ENCODE measurements at regions not wholly inside any gene's neighbourhood (a gene's known extent, or its start where the extent isn't known, plus 50 kb on each side); places are given as distances from the start of the nearest gene placed in this dataset.
"Not testable (repeated sequence)": the region's sequence is repeated elsewhere in the genome, so short reads cannot be mapped to it uniquely, and the experiment has no call there.

DNA sequence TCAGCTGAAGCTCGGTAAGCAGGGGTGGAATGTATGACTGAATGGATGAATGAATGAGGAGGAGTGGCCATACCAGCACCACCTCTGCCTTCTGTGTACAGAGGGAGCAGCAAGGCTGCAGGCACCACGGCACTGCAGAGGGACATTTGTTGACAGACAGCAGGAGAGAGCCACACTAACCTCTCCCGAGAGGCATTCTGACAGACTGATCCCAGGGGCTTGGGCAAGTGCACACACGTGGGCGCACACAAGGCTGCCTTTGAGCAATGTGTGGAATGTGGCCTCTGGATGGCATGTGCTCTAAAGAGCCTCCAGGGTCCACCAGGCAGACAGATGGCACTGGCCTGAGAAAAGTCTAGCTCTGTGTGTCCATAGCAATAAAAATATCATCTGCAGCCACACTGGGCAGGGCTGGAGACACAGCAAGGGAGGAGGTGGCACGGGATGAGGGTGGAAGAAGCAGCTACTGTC, 111.8 kb downstream of the ACTL7B start:
- in situ Hi-C loops (cut with HindIII; ENCODE audit: low pct_unique_long_range_greater_than_20kb, low sequenced_read_pairs), result no loop called here

DNA sequence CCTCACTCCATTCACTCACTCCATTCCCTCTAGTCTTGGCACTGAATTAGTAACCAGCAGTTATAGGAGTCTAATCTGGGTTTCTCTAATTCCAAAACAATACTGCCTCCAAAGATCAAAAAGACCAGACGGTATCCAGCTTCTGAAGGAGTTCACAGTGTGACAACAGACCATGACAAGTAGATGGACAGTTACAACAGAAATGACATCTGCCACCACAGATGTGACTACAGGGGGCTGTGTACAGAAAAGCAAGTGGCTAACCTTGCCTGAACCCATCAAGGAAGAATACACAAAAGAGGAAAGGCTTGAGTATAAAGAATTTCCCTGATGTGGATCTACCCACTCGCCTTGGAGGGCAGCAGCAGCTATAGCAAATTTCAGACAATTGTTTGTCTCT, 112.4 kb downstream of the ACTL7B start:
- in situ Hi-C loops (cut with HindIII; ENCODE audit: low pct_unique_long_range_greater_than_20kb, low sequenced_read_pairs), result no loop called here

More for the DNA sequence above, 111.8 kb downstream of the ACTL7B start:
- DNase-seq (ENCODE audit: low read depth), result peak; percentile 97

DNA sequence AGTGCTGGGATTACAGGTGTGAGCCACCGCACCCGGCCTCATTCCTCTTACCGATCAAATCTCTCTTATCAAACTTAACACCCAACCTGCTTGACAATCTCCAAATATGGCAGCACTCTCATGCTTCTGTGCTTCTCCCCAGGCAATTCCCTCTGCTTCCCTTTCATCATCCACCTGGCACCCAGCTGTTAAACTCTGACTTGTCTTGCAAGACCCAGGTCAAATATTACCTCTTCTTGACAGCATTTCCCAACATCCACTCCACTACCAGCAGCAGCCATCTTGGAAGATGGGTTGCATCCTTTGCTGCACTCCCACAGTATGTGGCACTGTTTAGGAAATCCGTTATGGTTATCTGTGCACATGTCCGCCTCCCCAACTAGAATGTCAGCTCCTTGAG, 113.6 kb downstream of the ACTL7B start:
- no peak for DNase-seq (ENCODE audit: low read depth)
- in situ Hi-C loops (cut with HindIII; ENCODE audit: low pct_unique_long_range_greater_than_20kb, low sequenced_read_pairs), result no loop called here

More for the DNA sequence above, 112.4 kb downstream of the ACTL7B start:
- DNase-seq (ENCODE audit: low read depth), result no peak

DNA sequence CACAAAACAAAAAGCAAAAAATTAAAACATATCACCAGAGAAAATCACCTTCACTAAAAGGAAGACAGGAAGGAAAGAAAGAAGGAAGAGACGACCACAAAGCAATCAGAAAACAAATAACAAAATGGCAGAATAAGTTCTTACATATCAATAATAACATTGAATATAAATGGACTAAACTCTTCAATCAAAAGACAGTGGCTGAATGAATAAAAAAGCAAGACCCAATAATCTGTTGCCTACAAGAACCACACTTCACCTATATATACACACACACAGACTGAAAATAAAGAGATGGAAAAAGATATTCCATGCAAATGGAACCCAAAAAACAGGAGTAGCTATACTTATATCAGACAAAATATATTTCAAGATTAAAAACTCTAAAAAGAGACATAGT, 124.5 kb downstream of the ACTL7B start:
- in situ Hi-C loops (cut with HindIII; ENCODE audit: low pct_unique_long_range_greater_than_20kb, low sequenced_read_pairs); DNase-seq (ENCODE audit: low read depth): not testable (repeated sequence)

DNA sequence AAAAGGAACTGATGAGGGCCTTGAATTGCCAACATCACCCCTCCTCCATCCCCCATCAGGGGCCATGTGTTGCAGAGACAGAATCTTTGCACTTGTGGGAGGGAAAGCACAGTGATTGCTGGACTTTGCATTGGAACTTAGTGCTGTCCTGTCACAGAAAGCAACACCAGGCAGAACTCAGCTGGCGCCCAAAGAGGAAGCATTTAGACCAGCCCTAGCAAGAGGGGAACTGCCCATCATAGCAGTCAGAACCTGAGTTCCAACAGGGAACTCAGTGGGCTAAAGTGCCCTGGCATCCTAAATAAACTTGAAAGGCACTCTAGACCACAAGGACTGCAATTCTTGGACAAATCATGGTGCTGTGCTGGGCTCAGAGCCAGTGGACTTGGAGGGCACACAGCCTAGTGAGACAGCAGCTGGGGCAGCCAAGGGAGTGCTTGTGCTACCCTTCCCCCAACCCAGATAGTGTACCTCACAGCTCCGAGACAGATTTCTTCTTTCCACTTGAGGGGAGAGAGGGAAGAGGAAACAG, 128.1 kb downstream of the ACTL7B start:
- in situ Hi-C loops (cut with HindIII; ENCODE audit: low pct_unique_long_range_greater_than_20kb, low sequenced_read_pairs), result no loop called here
- no peak for DNase-seq (ENCODE audit: low read depth)

DNA sequence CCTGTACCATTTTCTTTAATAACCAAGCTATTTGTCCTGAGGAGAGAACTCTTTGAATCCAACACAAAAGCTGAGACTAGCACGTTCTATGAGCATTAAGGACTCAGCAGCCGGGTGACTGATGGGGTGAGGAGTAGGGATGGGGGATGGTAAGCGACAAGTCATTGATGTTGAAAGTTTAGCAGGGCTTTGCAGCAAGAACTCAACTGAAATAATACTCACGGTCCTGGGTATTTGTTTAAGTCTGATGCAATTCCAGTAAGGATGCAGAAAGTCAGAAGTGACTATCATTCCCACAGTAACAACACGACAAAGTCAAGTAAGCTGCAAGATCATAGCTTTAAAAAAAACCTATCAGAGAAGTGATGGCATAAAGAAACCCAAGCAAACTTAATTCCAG, 131.1 kb downstream of the ACTL7B start:
- DNase-seq (ENCODE audit: low read depth), result no peak
- in situ Hi-C loops (cut with HindIII; ENCODE audit: low pct_unique_long_range_greater_than_20kb, low sequenced_read_pairs), result no loop called here

DNA sequence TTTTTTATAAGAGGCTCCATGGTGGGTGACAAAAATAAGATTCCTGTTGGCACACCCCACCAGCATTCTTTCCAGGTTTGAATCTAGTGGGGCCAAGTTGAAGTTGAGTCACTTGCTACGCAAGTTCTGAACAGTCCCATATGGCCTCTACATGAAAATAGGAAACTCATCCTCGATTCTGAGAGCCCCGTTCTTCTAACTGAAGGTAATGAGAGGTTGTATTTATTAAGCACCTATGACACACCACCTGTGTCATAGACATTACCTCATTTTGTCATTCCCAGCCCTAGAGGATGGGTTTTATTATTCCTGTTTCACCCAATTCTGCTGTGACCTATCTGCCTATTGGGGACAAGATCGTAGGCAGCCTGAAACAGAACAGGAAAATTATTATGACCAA, 131.7 kb downstream of the ACTL7B start:
- in situ Hi-C loops (cut with HindIII; ENCODE audit: low pct_unique_long_range_greater_than_20kb, low sequenced_read_pairs), result no loop called here
- no peak for DNase-seq (ENCODE audit: low read depth)

DNA sequence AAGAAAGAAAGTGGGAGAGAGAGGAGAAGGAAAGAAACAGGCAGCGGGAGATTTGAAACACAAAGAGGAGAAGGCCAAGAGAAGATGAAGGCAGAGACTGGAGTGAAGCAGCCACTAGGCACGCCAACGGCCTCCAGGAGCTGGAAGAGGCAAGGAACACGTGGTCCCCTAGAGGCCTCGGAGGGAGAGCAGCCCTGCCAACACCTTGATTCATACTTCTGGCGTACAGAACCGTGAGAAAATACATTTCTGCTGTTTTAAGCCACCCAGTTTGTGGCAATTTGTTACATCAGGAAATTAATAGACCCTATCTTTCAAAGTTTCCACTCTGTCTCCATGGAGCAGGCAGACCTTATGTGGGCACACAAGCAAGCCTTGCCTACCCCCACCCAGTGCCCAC, 133.4 kb downstream of the ACTL7B start:
- DNase-seq (ENCODE audit: low read depth), result no peak
- in situ Hi-C loops (cut with HindIII; ENCODE audit: low pct_unique_long_range_greater_than_20kb, low sequenced_read_pairs), result no loop called here

DNA sequence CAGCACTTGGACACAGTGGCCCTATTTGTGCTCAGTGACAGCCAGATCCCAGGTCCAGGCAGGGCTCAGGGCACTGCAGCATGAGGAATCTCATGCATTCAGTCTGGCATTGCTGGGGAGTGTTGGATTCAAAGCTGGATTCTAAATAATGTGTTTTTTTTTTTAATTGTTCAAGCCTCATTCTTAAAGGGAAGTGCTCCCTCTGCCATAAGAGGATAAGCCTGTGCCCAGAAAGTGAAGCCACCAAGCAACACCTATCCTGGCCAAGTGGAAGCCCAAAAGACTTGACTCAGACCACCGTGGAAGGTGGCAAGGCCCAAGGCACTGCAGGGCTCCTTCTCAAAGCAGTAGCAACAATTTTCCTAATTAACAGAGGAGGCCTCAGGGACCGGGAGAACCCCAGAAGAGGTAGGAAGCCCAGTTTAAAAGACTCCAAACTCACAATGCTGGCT, 135.6 kb downstream of the ACTL7B start:
- in situ Hi-C loops (cut with HindIII; ENCODE audit: low pct_unique_long_range_greater_than_20kb, low sequenced_read_pairs), result no loop called here
- no peak for DNase-seq (ENCODE audit: low read depth)

DNA sequence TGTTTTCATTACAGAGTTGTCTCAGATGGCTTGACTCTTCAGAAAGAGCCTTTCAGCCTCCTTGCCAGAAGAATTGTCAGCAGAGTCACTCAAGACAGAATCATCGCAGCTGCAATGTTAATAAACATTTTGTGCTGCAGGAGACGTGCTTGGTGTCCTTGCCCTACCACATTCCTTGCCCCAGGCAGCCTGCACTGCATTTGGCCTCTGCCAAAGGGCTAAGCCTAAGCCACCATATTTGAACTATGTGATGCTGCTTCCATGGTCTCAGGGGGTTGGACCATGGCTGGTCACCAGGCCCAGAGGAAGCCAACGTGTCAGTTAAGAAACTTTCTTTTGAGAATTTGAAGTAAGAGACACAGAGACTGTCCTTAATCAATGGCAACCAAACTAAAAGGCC, 145.4 kb downstream of the ACTL7B start:
- DNase-seq (ENCODE audit: low read depth), result no peak

DNA sequence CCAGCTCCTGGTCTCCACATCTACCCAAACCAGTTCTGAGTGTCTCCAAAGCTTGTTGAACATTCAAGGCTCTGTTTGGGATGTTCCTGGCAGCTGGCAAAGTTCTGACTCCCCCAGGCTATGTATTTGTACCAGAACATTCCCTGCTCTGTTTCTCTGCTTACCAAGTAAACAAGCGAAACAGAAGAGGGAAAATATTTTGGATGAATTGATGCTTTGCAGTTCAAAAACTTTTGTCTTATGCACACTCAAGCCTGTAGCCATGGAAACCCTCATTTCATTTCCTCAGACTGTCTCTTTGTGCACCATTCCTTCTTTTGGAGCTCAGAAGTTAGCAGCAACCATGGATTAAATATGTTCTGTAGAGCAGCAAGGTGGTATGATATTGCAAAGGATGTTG, 145.8 kb downstream of the ACTL7B start:
- no peak for DNase-seq (ENCODE audit: low read depth)
- in situ Hi-C loops (cut with HindIII; ENCODE audit: low pct_unique_long_range_greater_than_20kb, low sequenced_read_pairs), result no loop called here

More for the DNA sequence above, 145.4 kb downstream of the ACTL7B start:
- in situ Hi-C loops (cut with HindIII; ENCODE audit: low pct_unique_long_range_greater_than_20kb, low sequenced_read_pairs), result no loop called here

DNA sequence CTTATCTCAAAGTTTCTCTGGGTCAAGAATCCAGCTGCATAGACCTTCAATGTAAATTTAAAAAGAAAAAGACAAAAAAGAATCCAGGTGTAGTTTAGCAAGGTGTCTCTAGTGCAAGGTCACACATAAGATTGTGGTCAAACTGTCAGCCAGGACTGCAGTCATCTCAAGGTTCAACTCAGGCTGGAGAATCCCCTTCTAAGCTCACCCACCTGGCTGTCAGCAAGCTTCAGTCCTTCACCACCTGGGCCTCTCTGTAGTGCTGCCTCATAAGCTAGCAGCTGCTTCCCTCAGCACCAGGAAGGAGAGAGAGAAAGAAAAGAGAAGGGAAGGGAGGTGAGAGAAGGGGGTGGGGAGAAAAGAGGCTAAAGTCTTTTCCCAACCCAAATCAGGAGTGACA, 146.7 kb downstream of the ACTL7B start:
- DNase-seq (ENCODE audit: low read depth), result no peak
- in situ Hi-C loops (cut with HindIII; ENCODE audit: low pct_unique_long_range_greater_than_20kb, low sequenced_read_pairs), result no loop called here

DNA sequence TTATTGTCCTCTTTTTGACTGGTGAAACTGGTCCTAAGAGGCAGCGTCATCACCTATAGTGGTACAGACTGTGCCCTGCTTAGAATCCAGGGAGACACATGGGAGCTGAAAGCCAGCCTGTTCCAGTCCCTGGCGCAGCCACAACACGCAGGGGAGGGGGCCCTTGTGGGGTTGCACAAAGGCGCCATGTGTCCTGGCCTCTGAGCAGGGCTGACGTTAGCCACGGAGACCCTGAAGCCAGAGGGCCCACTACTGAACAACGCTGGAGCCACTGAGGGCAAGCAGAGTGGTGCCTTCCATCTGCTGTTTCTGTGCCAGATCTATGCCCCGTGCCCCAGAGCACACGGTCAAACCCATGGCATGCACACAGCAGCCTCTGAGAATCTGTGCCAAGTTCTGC, 147.3 kb downstream of the ACTL7B start:
- in situ Hi-C loops (cut with HindIII; ENCODE audit: low pct_unique_long_range_greater_than_20kb, low sequenced_read_pairs), result no loop called here
- DNase-seq (ENCODE audit: low read depth), result no peak

DNA sequence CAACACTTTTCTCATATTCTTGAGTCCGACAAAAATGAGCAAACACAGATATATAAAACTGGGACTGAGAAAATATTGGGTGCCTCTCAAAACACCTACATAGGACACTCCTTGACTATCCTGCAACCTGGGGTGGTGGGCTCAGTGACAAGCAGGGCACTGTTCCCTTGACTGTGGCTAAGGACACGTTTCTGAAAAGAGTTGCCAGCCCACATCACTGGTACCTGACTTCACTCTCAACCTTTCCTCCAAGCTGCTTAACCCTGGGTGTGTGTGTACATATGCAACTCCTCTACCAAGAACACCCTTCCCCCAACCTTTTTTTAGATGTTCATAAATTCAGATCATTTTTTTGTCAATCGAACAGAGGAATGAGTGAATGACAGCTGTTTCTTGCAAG, 148.7 kb downstream of the ACTL7B start:
- no peak for DNase-seq (ENCODE audit: low read depth)
- in situ Hi-C loops (cut with HindIII; ENCODE audit: low pct_unique_long_range_greater_than_20kb, low sequenced_read_pairs), result no loop called here

DNA sequence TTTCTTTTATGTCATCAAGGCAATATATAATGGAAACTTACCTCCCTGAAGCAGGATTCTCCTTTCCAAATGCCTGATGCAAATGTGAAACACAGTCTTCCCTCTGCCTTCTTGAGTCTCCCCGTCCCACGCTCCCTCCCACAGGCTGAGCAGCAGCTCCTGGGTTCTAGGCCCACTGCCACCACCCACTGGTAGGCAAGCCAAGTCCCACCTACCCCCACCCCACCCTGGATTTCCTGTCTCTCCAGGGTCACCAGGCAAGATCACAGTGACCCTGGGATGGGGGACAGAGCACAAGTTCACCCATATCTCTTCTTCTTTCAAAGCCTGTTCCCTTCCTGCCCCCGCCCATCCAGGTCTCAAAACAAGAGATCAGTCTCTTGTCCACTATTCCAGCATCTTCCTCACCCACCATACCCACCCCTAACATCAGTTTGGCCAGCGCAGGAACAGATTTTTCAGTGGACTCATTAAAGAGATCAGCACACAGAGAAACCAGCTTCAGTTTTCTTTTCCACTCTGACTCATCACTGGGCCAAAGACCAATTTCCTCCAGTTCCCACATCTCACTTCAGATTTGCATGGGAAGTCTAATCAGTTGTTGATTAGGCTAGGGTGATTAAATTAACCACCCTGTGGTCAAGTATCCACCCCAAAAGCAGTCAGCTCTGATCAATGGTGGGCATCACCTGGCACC, 151.5 kb downstream of the ACTL7B start:
- no peak for DNase-seq (ENCODE audit: low read depth)
- in situ Hi-C loops (cut with HindIII; ENCODE audit: low pct_unique_long_range_greater_than_20kb, low sequenced_read_pairs), result no loop called here

DNA sequence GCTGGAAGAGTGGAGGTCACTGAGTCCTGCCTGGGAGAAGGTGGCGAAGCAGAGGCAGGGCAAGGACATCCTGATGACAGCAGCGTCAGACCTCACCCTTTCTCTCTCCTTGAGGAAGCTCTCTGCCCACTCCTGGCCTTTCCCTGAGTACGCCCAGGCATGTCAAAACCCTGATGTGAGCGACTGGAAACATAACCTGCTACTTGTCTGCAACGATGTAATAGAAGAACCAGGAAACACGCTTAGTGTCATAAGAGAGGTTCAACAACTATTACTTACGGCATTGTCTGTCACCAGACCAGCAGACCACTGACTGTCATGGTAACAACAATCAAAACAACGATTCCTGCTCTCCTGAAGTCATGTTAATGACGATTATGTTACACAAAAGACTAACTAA, 152.4 kb downstream of the ACTL7B start:
- in situ Hi-C loops (cut with HindIII; ENCODE audit: low pct_unique_long_range_greater_than_20kb, low sequenced_read_pairs), result no loop called here
- no peak for DNase-seq (ENCODE audit: low read depth)

DNA sequence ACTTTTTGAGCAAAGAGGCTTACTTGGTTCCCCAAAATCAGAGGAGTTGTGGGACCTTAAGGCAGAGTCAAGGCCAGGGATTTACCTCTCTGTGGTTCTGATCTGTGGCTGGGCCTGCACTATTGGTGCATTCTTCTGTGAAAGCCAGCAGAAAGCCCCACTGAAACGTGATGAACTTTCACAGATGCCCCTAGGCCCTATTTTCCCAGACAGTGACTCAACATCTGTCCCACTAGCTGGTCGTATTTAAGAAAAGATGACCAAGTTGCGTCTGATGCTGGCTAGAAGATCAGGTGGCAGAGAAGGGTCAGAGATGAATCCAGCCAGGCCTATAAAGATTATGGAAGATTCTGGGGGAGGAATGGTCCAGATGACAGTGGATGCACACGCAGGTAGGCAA, 153.1 kb downstream of the ACTL7B start:
- DNase-seq (ENCODE audit: low read depth), result no peak
- in situ Hi-C loops (cut with HindIII; ENCODE audit: low pct_unique_long_range_greater_than_20kb, low sequenced_read_pairs), result no loop called here

DNA sequence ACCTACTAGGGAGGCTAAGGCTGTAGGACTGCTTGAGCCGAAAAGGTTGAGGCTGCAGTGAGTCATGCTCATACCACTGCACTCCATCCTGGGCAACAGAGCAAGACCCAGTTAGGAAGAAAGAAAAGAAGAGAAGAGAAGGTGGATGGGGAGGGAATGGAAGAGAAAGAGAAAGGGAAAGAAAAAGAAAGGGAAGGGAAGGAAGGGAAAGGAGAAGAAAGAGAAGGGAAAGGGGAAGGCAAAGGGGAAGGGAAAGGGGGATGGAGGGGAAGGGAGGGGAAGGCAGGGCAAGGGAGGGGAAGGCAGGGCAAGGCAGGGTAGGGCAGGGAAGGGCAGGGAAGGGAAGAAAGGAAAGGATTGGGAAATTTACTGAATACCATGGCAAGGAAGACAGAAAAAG, 157.0 kb downstream of the ACTL7B start:
- in situ Hi-C loops (cut with HindIII; ENCODE audit: low pct_unique_long_range_greater_than_20kb, low sequenced_read_pairs), result no loop called here
- no peak for DNase-seq (ENCODE audit: low read depth)

DNA sequence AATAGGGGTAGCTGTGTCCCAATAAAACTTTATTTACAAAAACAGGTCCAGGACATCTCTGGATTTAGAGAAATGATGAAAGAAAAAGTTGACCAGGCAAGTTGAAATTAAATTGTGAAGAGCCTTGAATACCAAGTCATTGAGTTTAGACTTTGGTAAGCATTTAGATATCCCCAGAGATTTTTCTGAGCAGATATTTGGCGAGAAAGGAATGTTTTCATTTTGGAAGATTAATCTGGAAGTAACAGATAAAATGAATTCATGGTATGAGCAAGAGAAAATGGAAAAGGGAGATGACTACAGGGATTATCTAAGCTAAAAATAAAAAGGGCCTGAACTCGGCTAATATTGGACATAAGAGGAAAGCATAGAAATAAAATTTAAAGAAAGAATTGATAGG, 157.6 kb downstream of the ACTL7B start:
- in situ Hi-C loops (cut with HindIII; ENCODE audit: low pct_unique_long_range_greater_than_20kb, low sequenced_read_pairs), result no loop called here
- DNase-seq (ENCODE audit: low read depth), result no peak

DNA sequence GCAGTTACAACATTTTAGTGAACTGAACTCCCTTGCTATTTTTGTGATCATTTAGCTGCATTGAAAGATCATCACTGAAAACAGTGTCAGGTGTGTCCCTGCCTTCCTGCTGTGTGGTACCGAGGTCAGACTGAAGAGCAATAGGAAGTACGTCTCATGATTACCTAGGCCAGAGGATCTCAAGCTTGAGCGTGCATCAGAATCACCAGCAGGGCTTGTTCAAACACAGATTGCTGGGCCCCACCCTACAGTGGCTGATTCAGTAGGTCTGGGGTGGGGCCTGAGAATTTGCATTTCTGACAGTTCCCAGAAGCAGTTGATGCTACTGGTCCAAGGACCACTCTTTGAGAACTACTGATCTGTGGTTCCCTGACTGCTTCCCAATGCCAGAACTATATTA, 159.6 kb downstream of the ACTL7B start:
- no peak for DNase-seq (ENCODE audit: low read depth)
- in situ Hi-C loops (cut with HindIII; ENCODE audit: low pct_unique_long_range_greater_than_20kb, low sequenced_read_pairs), result no loop called here

Measured in Caki2 (cell line).